H1 (cell line): ENCODE measurements at regions not wholly inside any gene's neighbourhood (a gene's known extent, or its start where the extent isn't known, plus 50 kb on each side); places are given as distances from the start of the nearest gene placed in this dataset.
A peak's percentile ranks its signal among the peaks of the same experiment; 100 is the strongest.

ENCODE experiments used
- BRCA1 ChIP-seq: IDR thresholded peaks from 2 replicates; pipeline ENCODE4 v1.6.1; 2012; ENCODE audit warnings: low read depth, low read length, improper control_type of control experiment
- CHD7 ChIP-seq: fragments of 300-600 bp; sonication (generic); IDR thresholded peaks from 2 replicates; pipeline ENCODE4 v1.7.1; 2012; ENCODE audit warnings: low read length, moderate library complexity, mild to moderate bottlenecking, inconsistent platforms; ENCODE audit not compliant: insufficient replicate concordance
- PHF8 ChIP-seq: fragments of 200-600 bp; sonication (generic); conservative IDR thresholded peaks from 2 replicates; pipeline ENCODE4 v1.7.1; 2012; ENCODE audit warnings: low read depth, mild to moderate bottlenecking, inconsistent platforms, low read length, moderate library complexity

GRCh38 chr15:31869686-31870307 lies 160.5 kb upstream of the CHRNA7 start (continued):
- no peak for TF ChIP-seq CHD7
- TF ChIP-seq BRCA1 = no peak
- 0 out of 2 replicates have a peak, but pooled peaks have one; percentile 9 for TF ChIP-seq PHF8
- TF ChIP-seq, all 59 proteins: peak for 5
